Caki2 (cell line): ENCODE measurements at regions not wholly inside any gene's neighbourhood (a gene's known extent, or its start where the extent isn't known, plus 50 kb on each side); places are given as distances from the start of the nearest gene placed in this dataset.

ENCODE experiments used
- DNase-seq: peaks from one replicate; pipeline ENCODE4 v3.0.0-alpha.2; 2015; ENCODE audit warnings: low read depth
- in situ Hi-C: cut with HindIII; loops from 2 replicates; pipeline ENCODE4 v1.10.0; 2016; ENCODE audit warnings: low sequenced_read_pairs, low pct_unique_long_range_greater_than_20kb, mixed read lengths

- in situ Hi-C loops: no loop called here
- DNase-seq: no peak
Measured at GRCh38 chr4:14602206-14602605, 400.1 kb upstream of the CPEB2 start.

GRCh38 chr4:14607001-14607400, 395.3 kb upstream of the CPEB2 start:
- in situ Hi-C loops: no loop called here

GRCh38 chr4:14607578-14607977, 394.7 kb upstream of the CPEB2 start:
- DNase-seq: no peak
- in situ Hi-C loops: no loop called here

More at GRCh38 chr4:14607001-14607400, 395.3 kb upstream of the CPEB2 start:
- no peak for DNase-seq

GRCh38 chr4:14608630-14609029, 393.7 kb upstream of the CPEB2 start:
- in situ Hi-C loops: no loop called here
- no peak for DNase-seq

- DNase-seq: no peak
- in situ Hi-C loops: no loop called here
Measured at GRCh38 chr4:14614840-14615239, 387.4 kb upstream of the CPEB2 start.

- in situ Hi-C loops: no loop called here
- no peak for DNase-seq
Measured at GRCh38 chr4:14615671-14616070, 386.6 kb upstream of the CPEB2 start.

- DNase-seq: no peak
Measured at GRCh38 chr4:14620567-14621141, 381.6 kb upstream of the CPEB2 start.

GRCh38 chr4:14621731-14622463, 380.4 kb upstream of the CPEB2 start:
- DNase-seq: no peak
- in situ Hi-C loops: no loop called here

More at GRCh38 chr4:14620567-14621141, 381.6 kb upstream of the CPEB2 start:
- in situ Hi-C loops: no loop called here

GRCh38 chr4:14627038-14627437, 375.2 kb upstream of the CPEB2 start:
- no peak for DNase-seq
- in situ Hi-C loops: no loop called here

GRCh38 chr4:14631806-14632440, 370.4 kb upstream of the CPEB2 start:
- no peak for DNase-seq
- in situ Hi-C loops: no loop called here

GRCh38 chr4:14636563-14636962, 365.7 kb upstream of the CPEB2 start:
- no peak for DNase-seq
- in situ Hi-C loops: no loop called here

GRCh38 chr4:14640476-14640875, 361.8 kb upstream of the CPEB2 start:
- in situ Hi-C loops: no loop called here
- DNase-seq: no peak

- DNase-seq: no peak
Measured at GRCh38 chr4:14641871-14642270, 360.4 kb upstream of the CPEB2 start.

GRCh38 chr4:14644580-14645282, 357.6 kb upstream of the CPEB2 start:
- in situ Hi-C loops: no loop called here
- no peak for DNase-seq

More at GRCh38 chr4:14641871-14642270, 360.4 kb upstream of the CPEB2 start:
- in situ Hi-C loops: no loop called here

- in situ Hi-C loops: no loop called here
- no peak for DNase-seq
Measured at GRCh38 chr4:14646831-14647230, 355.4 kb upstream of the CPEB2 start.

- DNase-seq: no peak
- in situ Hi-C loops: no loop called here
Measured at GRCh38 chr4:14650127-14650526, 352.2 kb upstream of the CPEB2 start.

GRCh38 chr4:14652522-14652921, 349.8 kb upstream of the CPEB2 start:
- in situ Hi-C loops: no loop called here

GRCh38 chr4:14653338-14653737, 348.9 kb upstream of the CPEB2 start:
- DNase-seq: no peak
- in situ Hi-C loops: no loop called here

More at GRCh38 chr4:14652522-14652921, 349.8 kb upstream of the CPEB2 start:
- no peak for DNase-seq

GRCh38 chr4:14659286-14659685, 343.0 kb upstream of the CPEB2 start:
- in situ Hi-C loops: no loop called here
- DNase-seq: no peak
